ENCODE measurements at regions not wholly inside any gene's neighbourhood (a gene's known extent, or its start where the extent isn't known, plus 50 kb on each side); places are given as distances from the start of the nearest gene placed in this dataset.

DNA sequence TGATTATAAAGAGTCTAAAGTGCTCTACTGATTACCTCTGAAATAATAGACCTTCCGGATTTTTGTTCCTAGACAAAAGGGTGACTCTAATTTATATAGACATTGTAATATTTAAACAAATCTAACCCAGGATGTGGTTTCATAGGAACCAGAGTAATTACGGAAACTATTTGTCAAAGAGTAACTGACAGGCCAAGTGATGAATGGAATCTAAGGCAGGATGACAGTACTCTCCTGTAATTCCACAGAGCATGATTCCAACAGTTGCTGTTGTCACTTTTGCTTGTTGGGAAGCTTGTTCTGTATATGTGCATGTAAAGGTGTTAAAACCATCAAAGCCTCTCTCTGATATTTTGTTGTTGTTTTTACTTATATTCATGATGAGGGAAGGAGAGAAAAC, 1141.0 kb downstream of the IGSF11 start:
- no peak overlapping the region for H3K4me3 ChIP-seq (ENCODE audit: low read length in 2 of 2)
- H3K9ac ChIP-seq (ENCODE audit: low read length in 2 of 2), result no peak overlapping the region
- no peak overlapping the region for H3K27ac ChIP-seq (ENCODE audit: low read length)

DNA sequence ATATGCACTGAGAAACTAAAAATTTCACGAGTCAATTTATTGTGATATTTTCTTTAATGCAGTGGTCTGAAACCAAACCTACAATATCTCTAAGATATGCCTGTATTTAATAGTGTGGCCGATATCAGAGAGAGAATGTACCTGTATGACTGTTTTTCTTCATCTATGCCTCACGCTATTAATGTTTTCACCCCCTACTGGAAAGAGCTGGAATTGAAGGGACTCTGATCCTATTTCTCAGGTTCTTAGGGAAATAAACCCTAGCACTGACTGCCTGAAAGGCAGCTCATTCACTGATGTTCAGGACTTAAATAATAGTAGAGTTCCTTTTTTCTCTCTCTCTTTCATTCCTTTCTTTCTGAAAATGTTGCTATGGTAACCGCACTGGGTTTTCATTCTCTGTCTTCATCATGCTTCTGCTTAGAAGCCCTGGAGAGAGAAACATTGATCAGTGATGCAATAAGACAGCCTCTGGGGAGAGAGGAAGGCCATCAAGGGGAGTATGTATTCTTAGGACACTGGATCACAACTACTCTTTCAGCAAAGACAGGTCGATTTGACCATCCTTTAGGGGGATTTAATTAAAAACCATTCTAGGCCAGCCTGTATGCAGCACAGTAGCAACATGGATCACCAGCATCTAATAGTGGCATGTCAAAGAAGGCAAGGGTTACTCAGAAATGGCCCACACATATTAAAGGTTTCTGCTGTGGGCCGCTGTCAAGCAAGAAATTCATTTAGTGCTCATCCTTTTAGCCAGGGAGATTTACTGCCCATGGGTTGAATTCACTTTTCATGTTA, 1135.7 kb downstream of the IGSF11 start:
- Histone ChIP-seq H3K4me1 (ENCODE audit: control insufficient read depth, insufficient read depth, low read length) (no peaks in the 10 kb centered on the region), H3K27me3 (ENCODE audit: control insufficient read depth in 1 of 2, insufficient read depth in 2 of 2, low read length in 2 of 2) (no peaks in the 10 kb centered on the region), H3K4me3 (ENCODE audit: low read length in 2 of 2) (no peak overlapping the region), H3K9me3 (ENCODE audit: control insufficient read depth in 2 of 2, low read length in 2 of 2) (peaks cover 0 to 2% of the 10 kb centered on the region in 2 donors), H3K36me3 (ENCODE audit: control insufficient read depth in 2 of 2, insufficient read depth in 2 of 2, low read length in 2 of 2) (no peaks in the 10 kb centered on the region), H3K27ac (ENCODE audit: low read length) (no peak overlapping the region), H3K9ac (ENCODE audit: low read length in 2 of 2) (no peak overlapping the region)

More for the DNA sequence above, 1141.0 kb downstream of the IGSF11 start:
- Histone ChIP-seq H3K9me3 (ENCODE audit: control insufficient read depth in 2 of 2, low read length in 2 of 2) (peaks cover 0 to 2% of the 10 kb centered on the region in 2 donors), H3K36me3 (ENCODE audit: control insufficient read depth in 2 of 2, insufficient read depth in 2 of 2, low read length in 2 of 2) (no peaks in the 10 kb centered on the region), H3K4me1 (ENCODE audit: control insufficient read depth, insufficient read depth, low read length) (no peaks in the 10 kb centered on the region), H3K27me3 (ENCODE audit: control insufficient read depth in 1 of 2, insufficient read depth in 2 of 2, low read length in 2 of 2) (no peaks in the 10 kb centered on the region)

DNA sequence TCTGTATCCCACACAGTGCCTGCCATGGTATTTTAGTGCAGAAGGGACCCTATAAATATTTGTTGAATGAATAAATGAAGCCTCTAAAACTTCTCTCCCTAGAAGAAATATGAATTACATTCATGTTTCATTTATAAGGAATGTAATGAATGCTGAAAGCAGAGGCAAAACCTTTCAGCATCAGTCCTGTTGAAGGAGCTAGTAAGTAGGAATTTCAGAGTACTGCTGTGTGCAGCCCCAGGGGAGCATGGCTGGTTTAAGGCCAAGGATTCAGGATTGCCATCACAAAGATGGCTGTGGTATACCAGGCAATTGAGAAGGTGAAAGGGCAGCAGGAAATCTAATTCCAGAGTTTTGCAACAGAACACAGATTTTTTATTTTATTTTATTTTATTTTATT, 1131.4 kb downstream of the IGSF11 start:
- no peak overlapping the region for H3K4me3 ChIP-seq (ENCODE audit: low read length in 2 of 2)
- H3K27ac ChIP-seq (ENCODE audit: low read length), result no peak overlapping the region
- H3K9ac ChIP-seq (ENCODE audit: low read length in 2 of 2), result no peak overlapping the region
- H3K4me1 ChIP-seq (ENCODE audit: control insufficient read depth, insufficient read depth, low read length), result no peaks in the 10 kb centered on the region
- no peaks in the 10 kb centered on the region for H3K27me3 ChIP-seq (ENCODE audit: control insufficient read depth in 1 of 2, insufficient read depth in 2 of 2, low read length in 2 of 2)
- no peaks in the 10 kb centered on the region for H3K36me3 ChIP-seq (ENCODE audit: control insufficient read depth in 2 of 2, insufficient read depth in 2 of 2, low read length in 2 of 2)
- no peaks in the 10 kb centered on the region for H3K9me3 ChIP-seq (ENCODE audit: control insufficient read depth in 2 of 2, low read length in 2 of 2)

DNA sequence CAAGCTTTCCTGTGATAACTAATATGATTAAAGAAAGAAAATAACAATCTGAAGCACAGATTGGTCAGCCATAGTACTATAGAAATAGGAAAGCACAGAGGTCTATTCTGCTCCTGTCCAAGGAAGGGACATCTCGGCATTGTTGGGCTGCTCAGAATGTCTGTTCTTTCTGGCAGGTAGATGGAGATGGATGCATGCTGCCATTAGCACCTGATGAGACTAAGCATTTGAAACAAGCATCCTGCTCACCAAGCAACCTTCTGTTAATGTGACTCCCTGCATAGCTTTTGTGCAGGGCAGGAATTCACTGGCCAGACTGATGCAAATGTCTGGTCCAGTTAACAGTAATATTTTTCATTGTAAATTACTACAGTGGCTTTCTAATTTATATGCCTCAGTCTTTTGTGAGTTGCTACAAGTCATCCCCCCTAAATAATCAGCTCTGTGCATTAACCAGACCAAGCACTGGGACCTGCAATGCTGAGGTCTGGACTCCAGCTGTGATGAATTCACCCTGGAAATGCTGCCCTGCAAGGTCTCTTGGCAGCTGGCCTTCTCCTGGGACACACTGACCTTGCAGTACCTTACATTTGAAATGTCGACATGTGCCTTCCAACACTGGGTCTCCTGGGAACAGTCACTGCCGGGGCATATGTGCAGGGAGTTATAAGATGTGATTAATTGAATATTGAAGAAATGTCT, 1123.7 kb downstream of the IGSF11 start:
- Histone ChIP-seq H3K4me3 (ENCODE audit: low read length in 2 of 2) (no peak overlapping the region), H3K9me3 (ENCODE audit: control insufficient read depth in 2 of 2, low read length in 2 of 2) (no peaks in the 10 kb centered on the region), H3K27ac (ENCODE audit: low read length) (no peak overlapping the region), H3K27me3 (ENCODE audit: control insufficient read depth in 1 of 2, insufficient read depth in 2 of 2, low read length in 2 of 2) (no peaks in the 10 kb centered on the region), H3K36me3 (ENCODE audit: control insufficient read depth in 2 of 2, insufficient read depth in 2 of 2, low read length in 2 of 2) (no peaks in the 10 kb centered on the region), H3K4me1 (ENCODE audit: control insufficient read depth, insufficient read depth, low read length) (no peaks in the 10 kb centered on the region), H3K9ac (ENCODE audit: low read length in 2 of 2) (no peak overlapping the region)

DNA sequence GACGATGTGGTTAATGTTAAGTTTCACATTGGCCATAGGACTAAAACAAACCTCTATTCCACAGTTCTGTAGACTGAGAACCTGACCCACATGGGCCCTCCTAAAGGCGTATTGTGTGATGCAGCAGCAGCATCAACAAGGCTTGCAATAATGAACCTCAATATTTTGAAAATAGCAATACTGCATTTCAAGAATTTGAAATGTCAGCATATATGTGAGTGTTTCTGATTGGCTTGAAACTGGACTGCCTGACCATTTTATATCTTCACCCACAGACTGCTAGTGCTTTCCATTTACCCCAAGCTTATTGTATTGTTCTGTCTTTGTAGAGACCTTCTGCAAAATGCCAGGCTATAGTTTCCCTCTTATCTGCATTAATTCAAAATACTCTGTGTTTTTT, 1122.3 kb downstream of the IGSF11 start:
- Histone ChIP-seq H3K27ac (ENCODE audit: low read length) (no peak overlapping the region), H3K9me3 (ENCODE audit: control insufficient read depth in 2 of 2, low read length in 2 of 2) (no peaks in the 10 kb centered on the region), H3K4me1 (ENCODE audit: control insufficient read depth, insufficient read depth, low read length) (no peaks in the 10 kb centered on the region), H3K9ac (ENCODE audit: low read length in 2 of 2) (no peak overlapping the region), H3K4me3 (ENCODE audit: low read length in 2 of 2) (no peak overlapping the region), H3K36me3 (ENCODE audit: control insufficient read depth in 2 of 2, insufficient read depth in 2 of 2, low read length in 2 of 2) (no peaks in the 10 kb centered on the region), H3K27me3 (ENCODE audit: control insufficient read depth in 1 of 2, insufficient read depth in 2 of 2, low read length in 2 of 2) (no peaks in the 10 kb centered on the region)

DNA sequence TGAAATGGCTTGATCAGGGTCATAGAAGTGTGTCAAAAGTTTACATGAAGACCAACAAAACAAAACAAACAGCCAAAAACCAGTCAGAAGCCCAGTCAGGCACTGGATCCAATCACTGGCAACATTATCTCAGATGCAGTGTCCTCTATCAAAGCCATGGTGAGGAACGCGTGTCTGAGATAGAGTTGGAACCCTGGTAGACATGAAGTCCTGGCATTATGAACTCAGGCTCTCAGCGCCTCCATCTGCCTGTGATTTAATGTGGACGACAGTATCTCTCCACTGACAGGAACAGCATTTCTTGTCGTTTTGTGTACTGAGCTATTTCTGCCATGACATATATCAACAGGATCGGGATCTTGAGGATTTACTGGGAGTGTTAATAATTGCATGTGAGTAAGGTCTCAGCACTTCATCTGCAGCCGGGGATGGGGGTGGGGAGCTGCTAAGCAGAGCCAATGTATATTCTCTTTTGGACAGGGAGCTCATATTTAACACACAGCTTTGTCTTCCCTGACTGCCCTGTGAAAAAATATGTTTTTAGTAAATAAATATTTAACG, 1120.0 kb downstream of the IGSF11 start:
- H3K27me3 ChIP-seq (ENCODE audit: control insufficient read depth in 1 of 2, insufficient read depth in 2 of 2, low read length in 2 of 2), result no peaks in the 10 kb centered on the region
- H3K36me3 ChIP-seq (ENCODE audit: control insufficient read depth in 2 of 2, insufficient read depth in 2 of 2, low read length in 2 of 2), result no peaks in the 10 kb centered on the region
- H3K4me3 ChIP-seq (ENCODE audit: low read length in 2 of 2), result no peak overlapping the region
- no peaks in the 10 kb centered on the region for H3K4me1 ChIP-seq (ENCODE audit: control insufficient read depth, insufficient read depth, low read length)
- no peaks in the 10 kb centered on the region for H3K9me3 ChIP-seq (ENCODE audit: control insufficient read depth in 2 of 2, low read length in 2 of 2)
- H3K27ac ChIP-seq (ENCODE audit: low read length), result no peak overlapping the region
- no peak overlapping the region for H3K9ac ChIP-seq (ENCODE audit: low read length in 2 of 2)

DNA sequence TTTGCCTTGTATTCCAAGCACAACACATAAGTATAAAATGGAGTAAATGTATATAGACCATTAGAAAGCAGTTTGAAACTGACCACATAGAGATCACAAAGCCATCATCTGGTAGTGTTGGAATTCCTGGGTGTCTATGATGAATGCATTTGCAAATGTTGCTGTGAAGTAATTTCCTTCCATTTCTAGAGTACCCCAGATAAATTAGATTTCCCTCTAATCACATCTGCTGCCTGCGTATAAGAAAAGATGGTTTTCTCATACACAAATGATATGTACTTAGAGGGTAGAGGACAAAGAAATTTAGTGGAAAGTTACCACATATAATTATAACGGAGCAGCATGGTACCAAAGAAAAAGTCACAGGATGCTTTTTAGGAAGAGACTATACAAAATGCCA, 1117.8 kb downstream of the IGSF11 start:
- Histone ChIP-seq H3K27ac (ENCODE audit: low read length) (no peak overlapping the region), H3K4me1 (ENCODE audit: control insufficient read depth, insufficient read depth, low read length) (no peaks in the 10 kb centered on the region), H3K9ac (ENCODE audit: low read length in 2 of 2) (no peak overlapping the region), H3K36me3 (ENCODE audit: control insufficient read depth in 2 of 2, insufficient read depth in 2 of 2, low read length in 2 of 2) (no peaks in the 10 kb centered on the region), H3K4me3 (ENCODE audit: low read length in 2 of 2) (no peak overlapping the region), H3K9me3 (ENCODE audit: control insufficient read depth in 2 of 2, low read length in 2 of 2) (no peaks in the 10 kb centered on the region), H3K27me3 (ENCODE audit: control insufficient read depth in 1 of 2, insufficient read depth in 2 of 2, low read length in 2 of 2) (no peaks in the 10 kb centered on the region)

DNA sequence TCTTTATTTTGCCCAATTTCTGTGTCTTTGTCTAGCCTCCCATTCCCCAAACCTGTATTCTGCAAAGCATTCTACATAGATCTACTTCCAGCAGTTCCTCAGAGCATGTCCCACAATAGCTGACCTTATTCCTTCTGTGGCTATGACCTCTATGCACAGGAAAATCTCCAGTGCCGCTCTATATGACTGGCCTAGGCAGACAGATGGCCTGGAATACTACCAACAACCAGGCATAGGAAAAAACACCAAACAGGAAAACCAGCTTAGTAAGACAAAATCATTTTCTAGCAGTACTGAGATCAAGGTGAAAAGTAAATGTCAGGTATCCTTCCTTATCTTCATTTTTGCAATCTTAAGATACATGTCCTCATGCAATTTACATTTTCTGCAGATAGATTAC, 1115.0 kb downstream of the IGSF11 start:
- Histone ChIP-seq H3K9ac (ENCODE audit: low read length in 2 of 2) (no peak overlapping the region), H3K4me1 (ENCODE audit: control insufficient read depth, insufficient read depth, low read length) (no peaks in the 10 kb centered on the region), H3K27me3 (ENCODE audit: control insufficient read depth in 1 of 2, insufficient read depth in 2 of 2, low read length in 2 of 2) (no peaks in the 10 kb centered on the region), H3K27ac (ENCODE audit: low read length) (no peak overlapping the region), H3K4me3 (ENCODE audit: low read length in 2 of 2) (no peak overlapping the region), H3K36me3 (ENCODE audit: control insufficient read depth in 2 of 2, insufficient read depth in 2 of 2, low read length in 2 of 2) (no peaks in the 10 kb centered on the region), H3K9me3 (ENCODE audit: control insufficient read depth in 2 of 2, low read length in 2 of 2) (no peaks in the 10 kb centered on the region)

DNA sequence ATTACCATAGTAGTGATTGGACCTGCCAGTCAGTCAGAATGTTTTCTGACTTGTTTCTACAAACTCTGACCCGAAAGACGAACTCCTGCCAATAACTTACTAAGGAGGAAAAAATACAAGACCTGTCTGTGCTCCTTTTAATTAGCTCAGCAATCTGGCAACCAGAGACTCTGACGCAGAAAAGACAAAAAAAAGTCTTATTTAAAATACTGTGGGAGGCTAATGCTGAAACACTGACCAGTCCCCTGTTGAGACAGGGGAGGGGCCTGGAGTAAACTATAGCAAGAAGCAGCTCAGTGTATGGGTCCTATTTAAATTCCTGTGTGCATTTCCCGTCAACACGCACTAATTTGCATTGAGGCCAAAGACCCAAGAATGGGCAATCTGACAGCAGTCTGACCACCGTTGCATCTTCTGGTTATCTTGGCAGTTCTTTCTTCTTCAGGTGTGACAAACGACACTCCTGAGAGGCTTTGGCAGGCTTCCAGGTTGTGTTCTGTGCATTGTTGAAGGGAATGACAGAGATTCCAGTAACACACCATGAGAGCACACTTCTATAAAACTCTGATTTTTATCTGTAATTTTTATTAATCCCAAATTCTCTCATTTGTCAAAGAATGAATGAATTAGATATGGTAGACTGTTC, 1114.3 kb downstream of the IGSF11 start:
- H3K27me3 ChIP-seq (ENCODE audit: control insufficient read depth in 1 of 2, insufficient read depth in 2 of 2, low read length in 2 of 2), result no peaks in the 10 kb centered on the region
- no peak overlapping the region for H3K4me3 ChIP-seq (ENCODE audit: low read length in 2 of 2)

DNA sequence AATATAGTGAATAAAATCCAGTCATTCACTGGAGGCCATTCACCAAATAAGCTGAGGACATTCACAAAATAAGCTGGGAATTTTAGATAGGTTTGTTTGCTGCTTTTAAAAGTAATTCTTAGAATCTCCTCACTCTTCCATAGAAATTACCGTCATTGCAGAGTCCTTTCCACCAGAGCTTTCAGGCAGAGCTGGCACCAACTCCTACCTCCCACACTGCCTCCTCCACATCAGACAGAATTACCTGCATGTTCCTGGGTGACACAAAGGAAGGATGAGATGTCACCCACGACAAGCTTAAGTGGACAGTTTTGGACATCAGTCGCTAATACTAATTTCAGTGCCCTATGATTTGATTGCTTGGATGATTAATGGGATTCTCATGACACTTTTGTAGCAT, 1113.2 kb downstream of the IGSF11 start:
- H3K27ac ChIP-seq (ENCODE audit: low read length), result no peak overlapping the region
- H3K9me3 ChIP-seq (ENCODE audit: control insufficient read depth in 2 of 2, low read length in 2 of 2), result no peaks in the 10 kb centered on the region
- H3K9ac ChIP-seq (ENCODE audit: low read length in 2 of 2), result no peak overlapping the region
- H3K4me3 ChIP-seq (ENCODE audit: low read length in 2 of 2), result no peak overlapping the region
- no peaks in the 10 kb centered on the region for H3K4me1 ChIP-seq (ENCODE audit: control insufficient read depth, insufficient read depth, low read length)
- H3K36me3 ChIP-seq (ENCODE audit: control insufficient read depth in 2 of 2, insufficient read depth in 2 of 2, low read length in 2 of 2), result no peaks in the 10 kb centered on the region
- no peaks in the 10 kb centered on the region for H3K27me3 ChIP-seq (ENCODE audit: control insufficient read depth in 1 of 2, insufficient read depth in 2 of 2, low read length in 2 of 2)

More for the DNA sequence above, 1114.3 kb downstream of the IGSF11 start:
- no peak overlapping the region for H3K27ac ChIP-seq (ENCODE audit: low read length)
- no peaks in the 10 kb centered on the region for H3K9me3 ChIP-seq (ENCODE audit: control insufficient read depth in 2 of 2, low read length in 2 of 2)
- no peaks in the 10 kb centered on the region for H3K4me1 ChIP-seq (ENCODE audit: control insufficient read depth, insufficient read depth, low read length)
- H3K36me3 ChIP-seq (ENCODE audit: control insufficient read depth in 2 of 2, insufficient read depth in 2 of 2, low read length in 2 of 2), result no peaks in the 10 kb centered on the region
- no peak overlapping the region for H3K9ac ChIP-seq (ENCODE audit: low read length in 2 of 2)
